ENCODE measurements at regions not wholly inside any gene's neighbourhood (a gene's known extent, or its start where the extent isn't known, plus 50 kb on each side); places are given as distances from the start of the nearest gene placed in this dataset.

GRCh38 chr15:72840114-72840513, 56.6 kb upstream of the ADPGK start:
- Histone ChIP-seq H3K27me3 (ENCODE audit: control insufficient read depth in 2 of 2, insufficient read depth in 1 of 2, low read length in 1 of 2) (no peaks in the 10 kb centered on the region), H3K27ac (ENCODE audit: low read depth in 1 of 2, low read length in 1 of 2) (no peak overlapping the region), H3K4me3 (ENCODE audit: low read length in 2 of 2) (no peak overlapping the region), H3K36me3 (ENCODE audit: control insufficient read depth in 2 of 2, insufficient read depth in 2 of 2, low read length in 1 of 2) (no peaks in the 10 kb centered on the region), H3K4me1 (ENCODE audit: control insufficient read depth in 2 of 2, insufficient read depth in 2 of 2, low read length in 2 of 2) (no peaks in the 10 kb centered on the region), H3K9me3 (ENCODE audit: control insufficient read depth in 2 of 2, insufficient read depth in 1 of 2, low read length in 1 of 2) (no peaks in the 10 kb centered on the region)
- no peak for DNase-seq (ENCODE audit: low read depth in 6 of 9, low spot score in 9 of 9)
- WGBS: 82% methylated on average over 7 of the region's 7 CpGs

DNA sequence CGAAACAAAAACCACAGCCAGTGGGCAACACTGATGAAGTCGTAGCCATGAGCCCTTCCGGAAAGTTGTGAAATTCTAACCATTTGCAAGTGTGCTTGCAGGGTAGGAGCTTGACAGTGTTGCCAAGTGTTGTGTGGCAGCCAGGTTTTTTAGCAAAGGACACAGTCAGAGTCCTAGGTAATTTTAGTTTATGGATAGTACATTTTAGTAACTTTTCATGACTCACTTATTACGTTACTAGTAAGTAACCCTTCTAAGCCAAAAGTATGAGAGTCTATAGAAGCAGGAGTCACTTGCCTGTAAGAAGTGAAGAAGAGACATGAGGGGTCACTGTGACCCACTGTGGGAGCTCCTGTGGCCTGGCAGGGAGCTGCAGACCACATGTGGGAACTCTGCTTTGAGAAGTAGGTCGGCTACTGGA, 54.8 kb upstream of the ADPGK start:
- no peaks in the 10 kb centered on the region for H3K27me3 ChIP-seq (ENCODE audit: control insufficient read depth in 2 of 2, insufficient read depth in 1 of 2, low read length in 1 of 2)
- no peaks in the 10 kb centered on the region for H3K36me3 ChIP-seq (ENCODE audit: control insufficient read depth in 2 of 2, insufficient read depth in 2 of 2, low read length in 1 of 2)
- 79% methylated on average over 5 of the region's 5 CpGs for WGBS
- no peak for DNase-seq (ENCODE audit: low read depth in 6 of 9, low spot score in 9 of 9)
- H3K27ac ChIP-seq (ENCODE audit: low read depth in 1 of 2, low read length in 1 of 2): no peak overlapping the region
- no peaks in the 10 kb centered on the region for H3K4me1 ChIP-seq (ENCODE audit: control insufficient read depth in 2 of 2, insufficient read depth in 2 of 2, low read length in 2 of 2)
- H3K4me3 ChIP-seq (ENCODE audit: low read length in 2 of 2): no peak overlapping the region
- no peaks in the 10 kb centered on the region for H3K9me3 ChIP-seq (ENCODE audit: control insufficient read depth in 2 of 2, insufficient read depth in 1 of 2, low read length in 1 of 2)

DNA sequence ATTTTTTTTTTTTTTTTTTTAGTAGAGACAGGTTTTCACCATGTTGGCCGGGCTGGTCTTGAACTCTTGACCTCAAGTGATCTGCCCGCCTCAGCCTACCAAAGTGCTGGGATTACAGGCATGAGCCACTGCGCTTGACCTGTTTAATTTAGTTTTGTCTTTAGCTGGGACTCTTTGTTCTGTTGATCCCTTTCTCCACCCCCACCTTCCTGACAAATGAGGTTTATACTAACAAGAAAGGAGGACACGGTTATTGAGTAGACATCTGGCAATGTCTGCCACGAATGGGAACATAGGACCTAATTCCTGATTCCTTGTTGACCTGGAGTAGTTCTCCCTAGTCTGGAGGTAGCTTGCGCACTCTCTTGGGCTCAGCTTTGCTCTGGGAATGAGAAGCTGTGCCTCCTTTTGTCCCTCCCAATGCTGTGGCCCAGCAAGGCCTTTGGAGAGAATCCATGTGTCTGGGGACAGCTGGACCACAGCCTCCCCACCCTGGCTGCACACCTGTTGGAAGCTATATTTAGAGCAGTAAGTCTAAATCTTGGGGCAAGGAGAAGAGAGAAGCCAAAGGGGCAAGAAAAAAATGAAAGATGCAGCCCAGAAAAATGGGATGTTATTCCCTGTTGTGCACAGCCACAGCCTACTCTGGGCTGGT, 53.2 kb upstream of the ADPGK start:
- no peak for DNase-seq (ENCODE audit: low read depth in 6 of 9, low spot score in 9 of 9)
- no peaks in the 10 kb centered on the region for H3K4me1 ChIP-seq (ENCODE audit: control insufficient read depth in 2 of 2, insufficient read depth in 2 of 2, low read length in 2 of 2)
- no peaks in the 10 kb centered on the region for H3K27me3 ChIP-seq (ENCODE audit: control insufficient read depth in 2 of 2, insufficient read depth in 1 of 2, low read length in 1 of 2)
- H3K36me3 ChIP-seq (ENCODE audit: control insufficient read depth in 2 of 2, insufficient read depth in 2 of 2, low read length in 1 of 2): no peaks in the 10 kb centered on the region
- H3K27ac ChIP-seq (ENCODE audit: low read depth in 1 of 2, low read length in 1 of 2): no peak overlapping the region
- no peak overlapping the region for H3K4me3 ChIP-seq (ENCODE audit: low read length in 2 of 2)
- WGBS: 89% methylated on average over 6 of the region's 6 CpGs
- no peaks in the 10 kb centered on the region for H3K9me3 ChIP-seq (ENCODE audit: control insufficient read depth in 2 of 2, insufficient read depth in 1 of 2, low read length in 1 of 2)

GRCh38 chr15:72835294-72835890, 51.8 kb upstream of the ADPGK start:
- Histone ChIP-seq H3K4me3 (ENCODE audit: low read length in 2 of 2) (no peak overlapping the region), H3K9me3 (ENCODE audit: control insufficient read depth in 2 of 2, insufficient read depth in 1 of 2, low read length in 1 of 2) (no peaks in the 10 kb centered on the region), H3K36me3 (ENCODE audit: control insufficient read depth in 2 of 2, insufficient read depth in 2 of 2, low read length in 1 of 2) (no peaks in the 10 kb centered on the region), H3K4me1 (ENCODE audit: control insufficient read depth in 2 of 2, insufficient read depth in 2 of 2, low read length in 2 of 2) (no peaks in the 10 kb centered on the region), H3K27me3 (ENCODE audit: control insufficient read depth in 2 of 2, insufficient read depth in 1 of 2, low read length in 1 of 2) (peaks cover 0 to 2% of the 10 kb centered on the region in 2 donors), H3K27ac (ENCODE audit: low read depth in 1 of 2, low read length in 1 of 2) (no peak overlapping the region)
- DNase-seq (ENCODE audit: low read depth in 6 of 9, low spot score in 9 of 9): no peak

GRCh38 chr15:72833561-72833960, 50.0 kb upstream of the ADPGK start:
- no peaks in the 10 kb centered on the region for H3K36me3 ChIP-seq (ENCODE audit: control insufficient read depth in 2 of 2, insufficient read depth in 2 of 2, low read length in 1 of 2)
- no peaks in the 10 kb centered on the region for H3K9me3 ChIP-seq (ENCODE audit: control insufficient read depth in 2 of 2, insufficient read depth in 1 of 2, low read length in 1 of 2)
- peaks cover 0 to 2% of the 10 kb centered on the region in 2 donors for H3K27me3 ChIP-seq (ENCODE audit: control insufficient read depth in 2 of 2, insufficient read depth in 1 of 2, low read length in 1 of 2)
- no peaks in the 10 kb centered on the region for H3K4me1 ChIP-seq (ENCODE audit: control insufficient read depth in 2 of 2, insufficient read depth in 2 of 2, low read length in 2 of 2)
- no peak overlapping the region for H3K27ac ChIP-seq (ENCODE audit: low read depth in 1 of 2, low read length in 1 of 2)
- H3K4me3 ChIP-seq (ENCODE audit: low read length in 2 of 2): no peak overlapping the region
- DNase-seq (ENCODE audit: low read depth in 6 of 9, low spot score in 9 of 9): no peak
- 54% methylated on average over 2 of the region's 2 CpGs for WGBS

All from thymus (tissue), 11 donors.